Activated CD4-positive, alpha-beta T cell treated with anti-CD3 and anti-CD28 coated beads, Interleukin-10, Interleukin-2, amounts not matched to agents 100 ng/mL and 50 ng/mL, durations not matched to agents 16 hours and 8 hours (primary cell): ENCODE measurements at regions not wholly inside any gene's neighbourhood (a gene's known extent, or its start where the extent isn't known, plus 50 kb on each side); places are given as distances from the start of the nearest gene placed in this dataset.

Experiments used
- DNase-seq: peaks from one replicate; pipeline ENCODE4 v3.0.0-alpha.2; 2020

GRCh38 chr20:23203310-23203709 is 117.2 kb upstream of the CD93 start:
- DNase-seq = no peak

GRCh38 chr20:23201658-23202057 is 115.5 kb upstream of the CD93 start:
- no peak for DNase-seq

GRCh38 chr20:23200914-23201313 is 114.8 kb upstream of the CD93 start:
- peak; percentile 9 for DNase-seq

- no peak for DNase-seq
These were observed 114.3 kb upstream of the CD93 start for GRCh38 chr20:23200413-23200812.

GRCh38 chr20:23199356-23199755 is 113.2 kb upstream of the CD93 start:
- no peak for DNase-seq

GRCh38 chr20:23198815-23199214 is 112.7 kb upstream of the CD93 start:
- DNase-seq = no peak

- DNase-seq = no peak
These were observed 111.7 kb upstream of the CD93 start for GRCh38 chr20:23197836-23198235.

- no peak for DNase-seq
These were observed 109.5 kb upstream of the CD93 start for GRCh38 chr20:23195636-23196035.

- no peak for DNase-seq
These were observed 107.8 kb upstream of the CD93 start for GRCh38 chr20:23193801-23194384.

- DNase-seq = no peak
These were observed 106.3 kb upstream of the CD93 start for GRCh38 chr20:23192469-23192868.

- DNase-seq = no peak
These were observed 104.4 kb upstream of the CD93 start for GRCh38 chr20:23190557-23190956.

GRCh38 chr20:23189854-23190253 is 103.7 kb upstream of the CD93 start:
- no peak for DNase-seq

GRCh38 chr20:23189341-23189740 is 103.2 kb upstream of the CD93 start:
- DNase-seq = no peak

GRCh38 chr20:23188377-23189169 is 102.4 kb upstream of the CD93 start:
- no peak for DNase-seq

- DNase-seq = no peak
These were observed 101.6 kb upstream of the CD93 start for GRCh38 chr20:23187751-23188150.

GRCh38 chr20:23186808-23187207 is 100.7 kb upstream of the CD93 start:
- no peak for DNase-seq

GRCh38 chr20:23180451-23180921 is 94.4 kb upstream of the CD93 start:
- no peak for DNase-seq

GRCh38 chr20:23179766-23180403 is 93.8 kb upstream of the CD93 start:
- DNase-seq = no peak

- no peak for DNase-seq
These were observed 92.7 kb upstream of the CD93 start for GRCh38 chr20:23178806-23179205.

- DNase-seq = no peak
These were observed 88.7 kb upstream of the CD93 start for GRCh38 chr20:23174821-23175220.

GRCh38 chr20:23167431-23167830 is 81.3 kb upstream of the CD93 start:
- DNase-seq = no peak

- DNase-seq = no peak
These were observed 80.4 kb upstream of the CD93 start for GRCh38 chr20:23166563-23166962.

GRCh38 chr20:23165964-23166363 is 79.8 kb upstream of the CD93 start:
- DNase-seq = no peak

GRCh38 chr20:23165307-23165750 is 79.2 kb upstream of the CD93 start:
- no peak for DNase-seq
